Suprapubic skin (tissue), 4 donors: ENCODE measurements at regions not wholly inside any gene's neighbourhood (a gene's known extent, or its start where the extent isn't known, plus 50 kb on each side); places are given as distances from the start of the nearest gene placed in this dataset.

Source experiments
- POLR2A ChIP-seq, 2 donors: fragments of 450-650 bp; IDR thresholded peaks; one replicate each; pipeline ENCODE4 v1.6.1; 2017; ENCODE audit warnings: antibody characterized with exemption in 2 of 2, mild to moderate bottlenecking in 2 of 2, moderate library complexity in 2 of 2
- POLR2AphosphoS5 ChIP-seq, 3 donors: sonication (generic); formaldehyde crosslinking; IDR thresholded peaks; one replicate each; pipeline ENCODE4 v1.6.1; 2017; ENCODE audit warnings: antibody characterized with exemption in 3 of 3

DNA sequence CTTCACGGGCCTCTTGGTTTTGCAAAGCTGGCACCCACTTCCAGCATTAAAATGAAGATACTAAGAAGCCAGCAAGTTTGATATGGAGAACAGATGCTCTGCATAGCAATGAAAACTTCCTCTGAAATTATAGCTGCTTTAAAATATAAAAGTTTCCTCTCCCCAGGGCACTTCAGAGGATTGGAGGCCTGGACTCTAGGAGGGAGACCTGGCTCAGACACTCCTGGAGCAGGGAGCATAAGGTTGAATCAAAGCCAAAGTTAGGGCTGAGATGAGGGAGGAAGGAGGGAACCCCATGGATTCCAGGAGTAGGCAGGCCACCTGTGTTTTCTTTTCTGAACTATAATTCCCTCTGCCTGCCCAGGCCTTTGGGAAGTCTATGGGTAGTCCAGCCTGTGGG, 176.0 kb upstream of the RPL38 start:
- no peak for TF ChIP-seq POLR2AphosphoS5 (IDR thresholded peaks at IDR 0.05)
- TF ChIP-seq POLR2A (IDR thresholded peaks at IDR 0.05), result no peak
